K562 (cell line): ENCODE measurements at regions not wholly inside any gene's neighbourhood (a gene's known extent, or its start where the extent isn't known, plus 50 kb on each side); places are given as distances from the start of the nearest gene placed in this dataset.

Source experiments
- CTCF ChIP-seq, 3 experiments: IDR thresholded peaks in 2 of 3; conservative IDR thresholded peaks in 1 of 3; 2 replicates each; pipeline ENCODE4 v1.5.1; 2011 to 2012; ENCODE audit warnings: low read length in 3 of 3, mild to moderate bottlenecking in 3 of 3, control low read depth in 2 of 3, improper control_type of control experiment in 1 of 3, inconsistent platforms in 1 of 3, low read depth in 1 of 3, mixed read lengths in 1 of 3, moderate library complexity in 1 of 3; ENCODE audit not compliant: insufficient read depth in 2 of 3
- EP300 ChIP-seq: IDR thresholded peaks from 2 replicates; pipeline ENCODE4 v1.6.1; 2012; ENCODE audit warnings: low read length, improper control_type of control experiment
- GABPA ChIP-seq: fragments of 200-800 bp; sonication (Bioruptor generic); conservative IDR thresholded peaks from 2 replicates; pipeline ENCODE4 v1.6.1; 2016; ENCODE audit warnings: low read depth, missing genetic modification characterization, missing compliant biosample characterization
- MEF2A ChIP-seq: IDR thresholded peaks from 2 replicates; pipeline ENCODE4 v1.6.1; 2011; ENCODE audit warnings: low read depth, mild to moderate bottlenecking, low read length, moderate library complexity; ENCODE audit not compliant: control insufficient read depth
- MYC ChIP-seq, 2 experiments: fragments of 250-450 bp in 1 of 2; sonication (Bioruptor Pico) in 1 of 2; IDR thresholded peaks; 2 replicates each; pipeline versions ENCODE4 v1.5.1 to v1.6.1; 2012 to 2021; ENCODE audit warnings: low read depth in 2 of 2, borderline replicate concordance in 1 of 2, improper control_type of control experiment in 1 of 2, low read length in 1 of 2, mild to moderate bottlenecking in 1 of 2, moderate library complexity in 1 of 2
- POLR2AphosphoS5 ChIP-seq: IDR thresholded peaks from 2 replicates; pipeline ENCODE4 v1.6.1; 2011; ENCODE audit warnings: mild to moderate bottlenecking, low read depth, low read length, moderate library complexity; ENCODE audit not compliant: control insufficient read depth, insufficient read depth
- TAF1 ChIP-seq: IDR thresholded peaks from 2 replicates; pipeline ENCODE4 v1.6.1; 2011; ENCODE audit warnings: mild to moderate bottlenecking, low read length, moderate library complexity; ENCODE audit not compliant: insufficient read depth, control insufficient read depth, severe bottlenecking; ENCODE audit errors: extremely low read depth
- ZFPM2 ChIP-seq: fragments of 250-450 bp; sonication (Bioruptor Pico); IDR thresholded peaks from 2 replicates; pipeline ENCODE4 v1.5.1; 2022; ENCODE audit warnings: mild to moderate bottlenecking
- ZNF124 ChIP-seq: sonication (generic); formaldehyde crosslinking; IDR thresholded peaks from 2 replicates; pipeline ENCODE4 v1.8.1; 2022; ENCODE audit warnings: missing genetic modification reagents
- ZNF512 ChIP-seq: IDR thresholded peaks from 2 replicates; pipeline ENCODE4 v1.6.1; 2016; ENCODE audit warnings: missing genetic modification characterization, missing compliant biosample characterization

- no peak for TF ChIP-seq MEF2A
- TF ChIP-seq ZNF512 (tag): no peak
- no peak for TF ChIP-seq POLR2AphosphoS5
- no peak for TF ChIP-seq ZFPM2 (CRISPR knock-in tag)
- no peak for TF ChIP-seq ZNF124 (CRISPR knock-in tag)
- no peak for TF ChIP-seq TAF1
- TF ChIP-seq GABPA (tag): no peak
- TF ChIP-seq CTCF (IDR thresholded peaks at IDR 0.05 in 2 of 3, conservative IDR thresholded peaks at IDR 0.05 in 1 of 3; ENCODE audit: insufficient read depth in 2 of 3, low read depth in 1 of 3, low read length in 3 of 3): no peak
- no peak for TF ChIP-seq MYC (IDR thresholded peaks at IDR 0.05; ENCODE audit: low read depth, low read length)
- no peak for TF ChIP-seq MYC (CRISPR knock-in tag; IDR thresholded peaks at IDR 0.05; ENCODE audit: borderline replicate concordance, low read depth)
- TF ChIP-seq EP300: no peak
Observed at GRCh38 chr1:88466899-88467580, 217.0 kb upstream of the PKN2 start.
